DOHH2 (cell line): ENCODE measurements at regions not wholly inside any gene's neighbourhood (a gene's known extent, or its start where the extent isn't known, plus 50 kb on each side); places are given as distances from the start of the nearest gene placed in this dataset.

Source experiments
- EZH2phosphoT487 ChIP-seq: fragments of 200-600 bp; sonication (generic); IDR thresholded peaks from 2 replicates; pipeline ENCODE4 v1.6.1; 2017; ENCODE audit warnings: borderline replicate concordance, mild to moderate bottlenecking, antibody characterized with exemption, low read length, moderate library complexity, mixed read lengths
- TF ChIP-seq, protein P1 (sequence below): fragments of 200-600 bp; sonication (generic); IDR thresholded peaks from one replicate; pipeline ENCODE4 v1.5.1; 2014; ENCODE audit warnings: antibody characterized with exemption, mild to moderate bottlenecking, low read depth, low read length; ENCODE audit not compliant: poor library complexity, severe bottlenecking

DNA sequence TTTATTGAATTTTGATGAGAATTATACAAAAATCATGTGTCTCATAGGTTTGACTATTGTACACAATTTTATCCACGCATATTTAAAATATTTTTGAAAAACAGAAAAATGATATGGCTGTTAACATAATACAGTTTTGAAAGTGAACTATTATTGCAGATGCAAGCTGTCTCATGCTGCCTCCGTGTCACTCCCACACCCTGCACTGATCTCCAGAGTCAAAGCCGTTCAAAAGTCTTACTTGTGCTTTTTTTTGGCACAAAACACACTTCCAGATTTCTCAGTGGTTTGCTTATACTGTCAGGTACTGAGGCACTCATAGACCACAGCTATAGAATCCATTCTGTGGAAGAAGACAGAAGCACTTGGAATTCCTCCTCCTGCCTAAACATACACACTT, 243.1 kb upstream of the ADARB2 start:
- TF ChIP-seq, protein P1, sequence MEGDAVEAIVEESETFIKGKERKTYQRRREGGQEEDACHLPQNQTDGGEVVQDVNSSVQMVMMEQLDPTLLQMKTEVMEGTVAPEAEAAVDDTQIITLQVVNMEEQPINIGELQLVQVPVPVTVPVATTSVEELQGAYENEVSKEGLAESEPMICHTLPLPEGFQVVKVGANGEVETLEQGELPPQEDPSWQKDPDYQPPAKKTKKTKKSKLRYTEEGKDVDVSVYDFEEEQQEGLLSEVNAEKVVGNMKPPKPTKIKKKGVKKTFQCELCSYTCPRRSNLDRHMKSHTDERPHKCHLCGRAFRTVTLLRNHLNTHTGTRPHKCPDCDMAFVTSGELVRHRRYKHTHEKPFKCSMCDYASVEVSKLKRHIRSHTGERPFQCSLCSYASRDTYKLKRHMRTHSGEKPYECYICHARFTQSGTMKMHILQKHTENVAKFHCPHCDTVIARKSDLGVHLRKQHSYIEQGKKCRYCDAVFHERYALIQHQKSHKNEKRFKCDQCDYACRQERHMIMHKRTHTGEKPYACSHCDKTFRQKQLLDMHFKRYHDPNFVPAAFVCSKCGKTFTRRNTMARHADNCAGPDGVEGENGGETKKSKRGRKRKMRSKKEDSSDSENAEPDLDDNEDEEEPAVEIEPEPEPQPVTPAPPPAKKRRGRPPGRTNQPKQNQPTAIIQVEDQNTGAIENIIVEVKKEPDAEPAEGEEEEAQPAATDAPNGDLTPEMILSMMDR = no peak
- TF ChIP-seq EZH2phosphoT487 = no peak
